ENCODE measurements at regions not wholly inside any gene's neighbourhood (a gene's known extent, or its start where the extent isn't known, plus 50 kb on each side); places are given as distances from the start of the nearest gene placed in this dataset.
A peak's percentile ranks its signal among the peaks of the same experiment; 100 is the strongest.
"Not testable (repeated sequence)": the region's sequence is repeated elsewhere in the genome, so short reads cannot be mapped to it uniquely, and the experiment has no call there.

DNA sequence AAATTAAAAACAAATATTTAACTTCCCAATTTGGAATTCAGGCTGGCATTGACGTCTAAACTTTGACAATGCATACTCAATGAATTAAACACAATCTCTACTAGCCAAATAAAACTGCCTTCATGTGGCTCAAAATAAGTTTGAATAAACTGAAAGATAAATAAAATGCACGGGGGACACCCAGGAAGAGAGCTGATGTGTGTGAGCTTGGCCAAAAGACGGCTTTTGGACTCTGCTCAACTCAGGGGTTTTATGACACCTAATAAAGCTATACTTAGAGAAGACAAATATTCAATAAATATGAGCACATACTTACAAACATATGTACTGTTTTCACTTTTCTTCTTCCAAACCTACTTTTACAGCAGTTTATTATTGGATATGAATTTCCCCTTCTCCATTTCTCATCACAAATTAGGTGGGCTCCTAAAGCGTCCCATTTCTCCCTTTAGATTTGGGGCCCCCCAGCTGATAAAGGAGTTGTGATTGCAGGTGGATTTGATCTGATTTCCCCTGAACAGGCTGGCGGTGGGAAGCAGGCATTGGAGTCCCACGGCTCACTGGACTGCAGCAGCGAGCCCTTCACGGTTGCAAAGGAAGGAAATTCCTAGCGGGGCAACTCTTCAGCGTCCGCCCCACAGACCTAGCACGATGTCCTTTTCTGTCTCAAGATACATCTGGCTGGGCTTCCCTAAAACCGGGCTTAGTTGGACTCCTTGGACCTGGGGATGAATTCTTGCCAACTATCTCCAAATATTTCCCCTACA lies 79.6 kb downstream of the INSIG1 start:
- DNase-seq (ENCODE audit: low read depth in 2 of 2), result no peak

- no peak for DNase-seq (ENCODE audit: low read depth in 2 of 2)
Observed at GRCh38 chr7:155377838-155378579, 79.9 kb upstream of the EN2 start.

DNA sequence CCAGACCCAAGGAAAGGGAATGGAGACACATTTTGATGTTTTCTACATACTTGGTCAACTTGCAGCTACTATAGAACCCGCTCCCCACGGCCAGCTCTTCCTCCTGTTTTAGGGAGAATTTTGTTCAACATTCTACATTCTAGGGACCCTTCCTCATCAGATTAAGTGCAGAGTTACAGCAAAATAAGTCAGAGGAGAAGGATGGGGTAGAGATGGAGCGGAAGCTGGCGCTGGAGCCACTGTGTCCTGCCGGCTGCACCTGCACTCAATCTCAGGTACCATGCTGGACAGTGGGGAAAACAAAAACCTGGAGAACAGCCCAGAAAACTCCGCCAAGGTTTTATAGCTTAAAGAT lies 79.4 kb upstream of the EN2 start:
- no peak for DNase-seq (ENCODE audit: low read depth in 2 of 2)

DNA sequence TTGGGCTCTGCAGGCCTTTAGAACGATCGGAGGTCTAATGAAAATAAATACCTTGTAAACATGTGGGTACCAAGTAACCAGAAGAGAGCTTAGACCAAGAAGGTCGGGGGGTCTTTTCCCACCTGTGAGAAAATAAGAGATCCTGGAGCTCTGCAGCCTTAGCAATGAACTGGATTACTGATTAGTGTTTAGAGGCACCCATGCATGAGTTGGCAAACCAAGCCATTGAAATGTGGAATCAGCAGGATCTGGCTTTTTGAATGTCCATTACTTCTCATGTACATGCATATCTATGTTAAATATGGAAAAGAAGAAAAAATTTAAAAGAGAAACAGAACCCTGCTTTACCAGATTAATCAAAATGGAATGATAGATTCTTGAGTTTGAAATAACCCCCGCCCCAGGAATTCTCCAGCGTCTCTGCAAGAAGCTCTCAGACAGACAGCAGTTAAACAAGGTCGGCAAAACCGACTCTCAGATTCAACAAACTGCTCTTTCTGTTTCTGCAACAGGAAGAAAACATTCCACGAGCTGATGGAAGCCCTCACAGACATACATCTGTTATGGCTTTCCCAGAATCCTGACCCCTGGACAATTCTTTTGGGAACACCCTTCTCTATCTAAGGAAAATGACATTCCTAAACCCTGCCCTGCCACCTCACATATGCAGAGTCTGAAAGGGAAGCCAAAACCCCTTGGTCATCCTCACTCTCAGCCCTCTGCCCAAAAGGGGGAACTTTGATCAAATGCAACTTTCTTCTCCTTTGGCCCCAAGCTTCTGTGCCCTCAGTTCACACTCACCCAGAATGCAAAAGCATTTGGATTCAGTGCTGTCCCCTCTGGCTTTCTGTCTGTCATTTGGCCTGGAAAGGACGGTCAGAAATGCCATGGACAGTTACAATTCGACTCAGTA lies 78.7 kb upstream of the EN2 start:
- DNase-seq (ENCODE audit: low read depth in 2 of 2), result no peak

DNA sequence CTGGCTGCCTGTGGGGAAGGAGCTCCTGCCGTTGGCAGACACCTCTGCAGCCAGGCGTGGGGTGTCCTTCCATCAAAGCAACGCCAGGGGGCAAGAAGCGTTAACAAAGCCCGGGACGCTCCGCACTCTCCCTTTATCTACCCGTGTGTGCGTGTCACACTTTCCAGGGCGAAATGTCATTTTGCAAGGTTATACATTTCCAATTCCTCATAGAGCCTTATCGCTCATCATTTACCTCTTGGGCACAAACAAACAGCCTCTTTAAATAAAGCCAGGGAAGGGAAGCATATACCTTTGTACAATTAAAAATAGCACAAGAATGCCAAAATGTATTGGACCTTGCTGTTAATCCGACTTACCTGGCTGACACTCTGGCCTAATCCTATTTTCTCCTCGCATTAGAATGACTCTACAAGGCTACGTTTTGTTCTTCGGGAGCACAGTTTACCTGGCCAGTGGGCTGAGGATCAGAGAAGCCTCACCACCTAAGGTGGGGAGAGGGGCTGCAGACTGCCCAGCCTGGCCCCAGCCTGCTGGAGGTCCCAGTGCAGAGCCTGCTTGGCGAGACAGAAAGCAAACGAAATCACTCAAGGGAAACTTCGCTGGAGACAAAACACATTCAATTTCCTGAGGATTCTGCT lies 77.6 kb upstream of the EN2 start:
- DNase-seq (ENCODE audit: low read depth in 2 of 2), result peak; percentile 10 to 39

DNA sequence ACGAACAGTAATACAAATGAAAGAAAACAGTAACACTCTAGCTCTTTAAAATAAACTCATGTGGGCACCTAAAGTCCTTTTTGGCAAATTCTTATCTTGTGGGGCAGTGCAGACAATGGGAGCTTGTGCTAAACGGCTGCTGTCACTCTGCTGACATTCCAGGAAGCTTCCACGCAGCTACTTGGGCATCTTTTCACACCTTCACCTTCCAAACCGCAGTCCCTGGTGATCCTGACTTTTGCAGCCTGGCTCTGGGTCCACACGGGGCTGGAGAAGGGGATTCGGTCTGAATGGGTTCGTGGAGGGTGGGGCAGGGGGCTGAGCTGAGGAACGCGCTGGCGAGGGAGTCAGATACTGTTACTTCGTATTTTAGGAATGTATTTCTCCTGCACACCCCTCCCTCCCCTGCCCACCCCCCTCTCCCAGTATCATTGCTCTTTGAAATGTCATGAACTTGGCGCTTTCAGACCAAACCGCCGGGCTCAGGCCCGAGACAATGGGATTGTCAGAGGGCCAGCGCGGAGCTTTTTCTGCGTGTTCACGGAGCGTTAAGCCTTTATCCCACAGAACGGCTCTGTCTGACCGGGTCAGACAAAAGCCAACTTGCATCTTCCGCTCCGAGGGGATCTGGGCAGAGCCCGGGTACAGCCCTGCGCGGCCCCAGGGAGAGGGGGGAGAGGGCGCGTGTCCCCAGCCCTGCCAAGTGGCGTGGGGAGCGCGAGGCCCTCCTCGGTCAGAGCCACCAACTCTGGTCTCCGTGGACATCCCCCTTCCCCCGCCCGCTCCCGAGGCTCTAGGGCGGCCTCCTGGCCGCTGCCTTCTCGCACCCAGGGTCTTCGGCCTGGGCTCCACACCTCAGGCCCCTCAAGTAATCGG lies 76.7 kb upstream of the EN2 start:
- DNase-seq (ENCODE audit: low read depth in 2 of 2), result no peak

GRCh38 chr7:155381852-155382801 lies 75.8 kb upstream of the EN2 start:
- no peak for DNase-seq (ENCODE audit: low read depth in 2 of 2)

- DNase-seq (ENCODE audit: low read depth in 2 of 2), result no peak
Observed at GRCh38 chr7:155382802-155383171, 75.1 kb upstream of the EN2 start.

- DNase-seq (ENCODE audit: low read depth in 2 of 2), result no peak
Observed at GRCh38 chr7:155383756-155384491, 74.0 kb upstream of the EN2 start.

- DNase-seq (ENCODE audit: low read depth in 2 of 2), result no peak
Observed at GRCh38 chr7:155384751-155385150, 73.2 kb upstream of the EN2 start.

GRCh38 chr7:155385182-155385581 lies 72.7 kb upstream of the EN2 start:
- not testable (repeated sequence) for DNase-seq (ENCODE audit: low read depth in 2 of 2)

DNA sequence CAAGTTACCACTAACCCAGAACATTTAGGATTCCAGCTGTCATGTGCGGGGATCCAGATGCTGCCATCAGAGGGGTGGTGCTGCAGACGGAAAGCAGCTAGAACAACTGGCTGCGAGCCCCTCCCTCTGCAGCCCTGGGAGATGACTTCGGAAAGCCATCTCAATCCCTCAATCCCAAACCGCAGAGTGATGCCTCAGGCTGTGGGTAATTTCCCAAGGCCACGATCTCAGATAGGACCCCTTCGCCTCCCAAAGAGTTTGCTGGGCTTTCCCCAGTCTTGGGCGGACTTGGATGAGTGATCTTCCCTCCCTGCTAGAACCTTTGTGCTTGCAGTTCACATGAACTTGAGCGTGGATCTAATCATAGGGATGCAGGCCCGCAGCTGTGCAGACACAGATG lies 71.3 kb upstream of the EN2 start:
- DNase-seq (ENCODE audit: low read depth in 2 of 2), result no peak

GRCh38 chr7:155387066-155387620 lies 70.8 kb upstream of the EN2 start:
- no peak for DNase-seq (ENCODE audit: low read depth in 2 of 2)

DNA sequence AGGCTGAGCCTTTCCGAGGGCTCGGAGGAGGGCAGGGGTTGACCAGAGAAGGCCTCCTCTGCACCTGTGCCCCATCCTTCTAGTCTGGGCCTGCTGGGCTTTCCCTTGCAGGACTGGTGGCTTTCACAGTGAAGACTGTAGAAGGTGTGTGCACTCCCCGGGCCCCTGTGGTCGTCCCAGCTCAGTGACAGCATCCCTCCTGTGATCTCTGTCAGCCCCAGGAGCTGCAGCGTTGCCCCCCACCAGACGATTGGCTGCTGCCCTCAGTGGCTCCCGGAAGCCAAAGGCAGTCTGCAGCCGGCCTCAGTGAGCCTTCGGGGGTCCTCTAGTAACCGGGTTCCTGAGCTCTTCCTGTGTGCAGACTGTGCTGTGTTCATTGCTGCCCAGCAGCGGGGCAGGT lies 69.4 kb upstream of the EN2 start:
- no peak for DNase-seq (ENCODE audit: low read depth in 2 of 2)

DNA sequence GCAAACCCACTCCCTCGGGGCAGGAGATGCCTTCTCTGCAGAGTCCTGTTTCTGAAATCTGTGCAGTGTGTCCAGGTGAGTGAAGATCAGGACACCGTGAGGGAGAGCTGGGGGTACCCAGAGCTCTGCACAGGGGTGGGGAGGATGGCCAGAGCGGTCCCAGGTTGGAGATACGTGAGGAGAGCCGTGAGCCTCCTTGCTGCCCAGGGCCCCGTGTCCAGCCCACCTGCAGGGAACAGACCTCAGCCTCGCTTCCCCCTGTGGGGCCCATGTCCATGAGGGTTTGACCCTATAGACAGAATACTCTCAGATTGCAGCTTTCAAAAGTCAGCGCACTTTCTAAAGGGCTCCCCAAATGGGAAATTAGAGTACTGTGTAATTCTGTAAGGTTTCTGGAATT lies 66.5 kb upstream of the EN2 start:
- DNase-seq (ENCODE audit: low read depth in 2 of 2), result no peak

GRCh38 chr7:155392726-155393570 lies 65.0 kb upstream of the EN2 start:
- no peak for DNase-seq (ENCODE audit: low read depth in 2 of 2)

DNA sequence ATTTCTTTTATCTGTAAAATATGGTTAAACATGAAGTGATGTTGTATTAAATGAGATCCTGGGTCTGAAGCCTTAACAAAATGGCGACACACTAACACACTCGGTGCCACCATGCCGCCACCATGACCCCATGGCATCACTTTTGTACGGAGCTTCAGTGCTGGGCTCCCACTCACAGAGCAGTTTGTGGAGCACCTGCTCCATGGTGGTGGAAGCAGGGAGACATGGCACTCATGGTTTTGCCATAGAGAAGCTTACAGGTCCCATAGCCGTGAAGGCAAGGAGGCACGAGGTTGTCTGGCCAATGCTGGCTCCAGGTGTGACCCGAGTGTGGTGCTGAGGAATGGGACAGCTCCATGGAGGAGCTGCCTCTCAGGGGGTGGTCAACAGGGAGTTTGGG lies 63.5 kb upstream of the EN2 start:
- DNase-seq (ENCODE audit: low read depth in 2 of 2), result no peak

All from stimulated activated CD4-positive, alpha-beta T cell treated with anti-CD3 and anti-CD28 coated beads, Interleukin-1b, Interleukin-23, amount 100 ng/mL, for 1 hour (primary cell).